NCI-H345 treated with DMSO at 0.1 percent for 48 hours (cell line): ENCODE measurements at regions not wholly inside any gene's neighbourhood (a gene's known extent, or its start where the extent isn't known, plus 50 kb on each side); places are given as distances from the start of the nearest gene placed in this dataset.

Experiments
- DNase-seq: peaks from one replicate; lab custom pipeline; 2025; ENCODE audit not compliant: unreplicated experiment; lab: John Stamatoyannopoulos, UW

DNA sequence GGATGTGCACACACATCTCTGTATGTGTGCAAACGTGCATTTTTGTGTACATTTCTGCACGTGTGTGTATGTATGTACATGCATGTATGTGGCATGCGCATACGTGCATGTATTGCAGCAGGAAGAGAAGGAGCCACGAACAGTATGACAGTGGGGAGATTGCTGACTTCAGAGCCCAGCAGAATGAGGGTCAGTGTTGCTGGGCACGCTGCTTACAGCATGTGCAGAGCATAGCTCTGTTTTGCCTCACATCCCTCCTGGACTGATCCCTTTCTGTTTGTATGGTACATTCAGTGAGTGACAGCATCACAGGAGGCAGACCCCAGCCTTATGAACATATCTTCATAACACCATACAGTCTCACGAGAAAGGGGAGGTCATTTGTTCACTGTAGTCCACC lies 934.0 kb upstream of the EEF2KMT start:
- DNase-seq: no peak

DNA sequence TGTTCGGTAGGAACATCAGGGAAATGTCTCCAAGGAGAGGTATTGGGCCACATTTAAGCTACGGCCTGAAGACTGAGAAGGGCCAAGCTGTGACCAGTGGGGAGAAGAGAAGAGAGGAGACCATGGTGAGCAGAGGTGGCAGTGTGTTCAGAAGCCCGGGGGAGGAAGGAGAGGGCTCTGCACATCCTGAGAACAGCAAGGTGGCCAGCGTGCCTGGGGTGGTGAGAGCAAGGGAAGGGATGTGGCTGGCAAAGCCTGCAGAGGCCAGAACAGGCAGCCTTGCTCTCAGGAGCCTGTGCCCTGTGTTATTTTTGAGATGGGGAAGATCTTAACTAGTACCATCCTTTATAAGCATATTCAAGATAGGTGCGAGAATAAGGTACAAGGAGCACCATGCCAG lies 933.5 kb upstream of the EEF2KMT start:
- no peak for DNase-seq

DNA sequence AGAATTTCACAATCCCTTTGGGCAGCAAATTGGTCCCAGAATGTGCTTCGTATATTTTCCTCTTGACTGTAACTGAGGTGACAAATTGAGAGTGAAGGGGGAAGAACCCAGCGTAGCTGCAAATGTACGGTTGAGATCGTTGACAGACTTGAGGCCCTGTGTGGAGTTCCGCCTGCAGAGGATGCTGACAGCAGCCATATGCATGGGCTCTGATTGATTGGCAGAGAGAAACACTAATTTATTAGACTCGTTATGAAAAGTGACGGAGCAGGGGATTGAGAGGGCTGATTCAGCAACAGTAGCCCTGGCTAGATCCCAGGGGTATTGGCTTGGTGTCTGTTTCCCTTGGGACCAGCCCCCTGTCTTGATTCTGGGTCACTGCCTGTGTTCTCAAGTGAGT lies 930.1 kb upstream of the EEF2KMT start:
- no peak for DNase-seq

DNA sequence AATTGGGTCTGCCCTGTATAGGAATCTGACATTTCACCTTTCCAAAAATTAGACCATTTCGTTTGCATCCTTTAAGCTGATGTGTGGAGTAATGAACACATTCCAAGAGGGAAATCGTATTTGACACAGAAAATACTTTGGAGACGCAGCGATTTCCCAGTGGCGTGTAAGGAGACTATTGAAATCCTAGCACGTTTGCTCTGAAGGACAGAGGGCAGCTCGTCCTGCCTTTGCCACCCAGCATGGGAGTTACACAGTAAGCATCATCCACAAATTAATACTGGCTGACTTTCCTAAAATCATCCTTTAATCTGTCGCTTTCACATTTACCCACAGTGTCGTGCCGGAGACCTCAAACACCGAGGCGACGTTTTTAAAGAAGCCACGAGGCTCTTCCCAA lies 925.9 kb upstream of the EEF2KMT start:
- DNase-seq: no peak

DNA sequence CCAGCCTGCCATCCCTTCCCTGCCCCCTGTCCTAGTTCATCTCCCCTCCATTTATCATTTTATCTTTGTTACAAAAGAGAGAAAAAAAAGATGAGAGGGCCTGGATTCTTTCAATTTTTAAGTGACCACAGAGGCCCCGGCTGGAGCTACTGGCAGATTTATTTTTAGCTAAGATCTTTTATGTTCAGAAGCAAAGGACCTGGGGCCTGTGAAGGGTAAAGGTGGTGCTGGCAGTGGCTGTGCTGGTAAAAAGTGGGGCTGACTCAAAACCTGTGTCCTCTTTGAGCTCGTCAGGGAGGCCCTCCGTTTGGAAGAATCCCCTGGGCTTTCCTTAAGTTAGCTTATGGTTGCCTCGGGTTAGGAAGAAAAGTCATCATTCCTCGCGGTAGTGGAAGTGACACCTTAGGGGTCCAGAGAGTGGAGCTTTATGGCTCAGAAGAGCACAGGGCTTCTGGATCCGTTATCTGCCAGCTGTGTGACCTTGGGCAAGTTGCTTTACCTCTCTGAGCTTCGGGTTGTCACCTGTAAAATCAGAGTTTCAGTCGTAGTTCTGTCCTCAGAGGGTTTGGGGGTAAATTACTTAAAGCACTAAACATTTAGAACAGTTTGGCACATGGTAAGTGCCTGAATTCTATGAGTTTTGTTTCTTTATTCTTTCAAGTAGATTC lies 923.8 kb upstream of the EEF2KMT start:
- DNase-seq: no peak

DNA sequence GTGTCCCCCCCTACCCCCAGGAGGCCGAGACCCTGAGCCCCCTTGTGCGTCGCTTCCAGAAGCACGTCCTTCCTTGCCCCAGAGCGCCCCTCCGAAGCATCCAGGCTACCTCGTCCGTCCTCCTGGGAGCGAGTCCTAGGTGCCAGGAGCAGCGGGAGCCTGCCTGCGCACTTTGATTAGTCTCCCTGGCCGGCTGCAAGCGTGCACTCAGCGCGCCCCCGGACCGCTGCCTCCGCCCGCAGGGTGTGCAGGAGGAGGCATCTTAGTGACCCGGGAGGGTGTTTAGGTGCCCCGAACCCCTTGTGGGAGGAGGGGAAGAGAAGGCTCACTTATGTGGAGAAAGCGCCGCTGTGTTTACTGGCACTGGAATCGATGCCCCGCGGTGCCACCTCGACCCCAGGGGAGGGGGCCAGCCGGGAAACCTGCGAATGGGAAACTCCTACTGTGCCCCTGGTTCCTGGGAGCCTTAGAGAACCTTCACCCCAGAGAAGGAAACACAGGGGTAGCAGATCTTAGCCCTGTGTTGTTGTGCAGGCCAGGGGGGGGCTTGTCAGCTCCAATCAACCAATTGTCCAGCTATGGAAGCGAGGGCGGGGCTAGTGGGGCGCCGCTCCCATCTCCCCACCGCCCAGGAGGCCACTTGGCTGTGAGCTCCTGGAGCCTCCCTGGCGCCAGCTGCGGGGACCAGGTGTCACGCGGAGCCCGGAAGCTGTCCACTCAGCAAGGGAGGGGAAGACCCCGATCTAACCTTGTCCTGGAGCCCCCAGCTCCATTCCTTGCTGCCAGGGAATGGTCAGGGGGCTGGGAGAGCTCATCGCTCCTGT lies 922.8 kb upstream of the EEF2KMT start:
- DNase-seq: no peak

DNA sequence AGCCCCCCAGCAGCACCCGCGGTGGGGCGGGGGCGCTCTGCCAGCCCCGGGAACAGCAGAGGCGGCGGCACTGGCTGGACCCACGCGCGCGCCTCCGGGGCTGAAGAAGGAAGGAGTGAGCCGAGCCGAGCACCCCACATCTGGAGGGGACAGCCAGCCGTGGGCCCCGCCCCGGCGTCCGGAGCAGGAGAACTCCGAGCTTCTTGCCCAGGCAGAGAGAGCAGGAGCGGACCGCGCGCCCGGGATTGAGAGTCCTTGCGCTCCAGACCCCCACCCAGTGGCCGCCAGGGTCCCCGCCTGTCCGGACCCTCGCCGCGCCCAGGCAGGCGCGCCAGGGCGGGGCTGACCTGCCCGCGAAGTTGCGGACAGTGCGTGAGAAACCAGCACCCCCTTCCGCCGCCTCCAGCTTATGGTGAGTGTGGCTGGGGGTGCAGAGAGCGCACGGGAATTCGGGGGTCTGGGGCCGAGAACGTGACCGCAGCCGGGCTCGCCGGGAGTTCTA lies 921.9 kb upstream of the EEF2KMT start:
- no peak for DNase-seq

DNA sequence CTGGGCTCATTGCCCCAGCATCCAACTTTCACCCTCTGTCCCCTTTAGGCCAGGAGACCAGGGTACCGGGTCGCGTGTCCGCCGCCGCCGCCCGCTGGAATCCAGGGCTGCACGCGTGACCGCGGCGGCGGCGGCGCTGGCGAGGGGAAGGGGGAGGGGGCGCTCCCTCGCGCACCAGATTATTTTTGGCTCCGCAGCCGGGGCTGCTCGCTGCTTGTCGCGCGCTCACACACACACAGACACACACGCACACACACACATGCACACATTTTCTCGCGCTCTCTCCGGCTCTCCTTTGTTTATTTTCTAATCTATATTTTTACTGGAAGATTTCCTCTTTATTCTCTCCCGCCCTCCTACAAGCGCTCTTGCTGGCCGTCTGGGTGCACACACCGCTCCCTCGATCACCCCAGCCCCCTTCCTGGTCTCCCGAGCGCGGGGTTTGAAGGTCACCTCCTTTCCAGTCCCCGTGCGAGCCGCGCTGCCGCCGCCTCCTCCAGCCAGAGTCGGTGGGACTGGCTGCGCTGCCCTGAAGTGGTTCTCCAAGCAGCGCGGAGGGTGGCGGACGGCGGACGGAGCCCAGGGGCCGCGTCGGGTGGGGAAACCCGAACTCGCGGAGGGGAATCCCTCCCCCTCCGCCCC lies 921.4 kb upstream of the EEF2KMT start:
- DNase-seq: no peak

DNA sequence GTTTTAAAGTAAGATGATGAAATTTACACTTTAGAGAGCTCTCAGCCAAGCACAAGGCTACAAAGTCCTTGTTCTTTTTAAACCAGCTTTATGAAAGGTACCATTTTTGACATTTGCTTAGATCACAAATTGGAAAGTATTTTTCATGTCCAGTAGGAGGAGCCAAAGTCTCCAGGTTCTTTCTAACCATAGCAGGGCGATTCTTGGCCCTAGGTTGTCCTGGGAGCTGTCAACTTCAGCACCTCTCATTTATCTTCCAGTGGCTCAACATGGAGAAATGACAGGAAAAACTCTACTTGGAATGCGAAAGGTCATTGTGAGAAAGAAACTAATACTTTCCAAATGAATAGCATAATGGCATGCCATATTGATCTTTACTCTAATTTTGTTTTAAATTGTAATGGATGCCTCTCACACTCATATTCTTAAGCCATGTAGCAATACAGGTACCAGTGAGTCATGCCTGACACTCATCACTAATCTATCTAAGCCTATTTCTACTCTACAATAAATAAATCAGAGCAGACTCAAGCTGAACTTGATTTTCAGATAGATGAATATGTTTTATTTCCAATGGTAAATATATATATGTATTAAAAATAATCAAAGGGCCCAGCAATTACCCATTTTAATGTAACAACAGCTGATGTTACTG lies 919.1 kb upstream of the EEF2KMT start:
- no peak for DNase-seq

DNA sequence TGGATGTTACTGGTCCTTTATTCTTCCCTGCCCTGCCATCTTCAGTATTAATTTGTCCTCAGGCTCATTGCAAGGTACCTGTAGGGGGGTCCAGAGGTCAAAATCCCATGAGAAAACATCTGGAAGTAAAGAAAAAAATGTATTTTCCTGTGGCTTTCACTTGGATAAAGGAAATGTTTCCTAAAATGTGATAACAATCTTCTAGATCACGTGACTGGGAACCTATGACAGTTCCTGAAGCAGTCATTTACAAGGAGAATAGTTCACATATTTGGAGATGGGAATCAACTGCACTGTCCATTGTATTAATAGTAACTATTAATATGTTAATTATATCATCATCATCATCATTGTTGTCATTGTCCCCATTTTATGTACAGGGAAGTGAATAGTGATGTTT lies 915.1 kb upstream of the EEF2KMT start:
- no peak for DNase-seq

DNA sequence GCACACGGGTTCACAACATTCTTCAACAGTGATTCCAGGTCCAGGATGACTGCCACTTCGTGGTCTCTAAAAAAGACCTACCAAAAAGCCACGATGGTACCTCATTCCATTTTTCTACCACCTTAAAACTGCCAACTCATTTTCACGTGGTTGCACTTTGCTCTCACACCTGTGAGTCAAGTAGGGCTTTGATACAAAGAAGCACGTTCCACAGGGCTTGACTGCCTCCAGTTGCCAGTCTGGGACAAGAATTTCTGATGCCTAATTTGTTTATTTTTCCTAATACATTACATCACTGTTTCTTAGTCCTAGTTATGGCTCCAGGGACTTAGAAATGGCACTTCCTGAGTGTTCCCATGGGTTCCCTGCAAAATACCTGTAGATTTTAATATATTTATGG lies 911.6 kb upstream of the EEF2KMT start:
- no peak for DNase-seq

DNA sequence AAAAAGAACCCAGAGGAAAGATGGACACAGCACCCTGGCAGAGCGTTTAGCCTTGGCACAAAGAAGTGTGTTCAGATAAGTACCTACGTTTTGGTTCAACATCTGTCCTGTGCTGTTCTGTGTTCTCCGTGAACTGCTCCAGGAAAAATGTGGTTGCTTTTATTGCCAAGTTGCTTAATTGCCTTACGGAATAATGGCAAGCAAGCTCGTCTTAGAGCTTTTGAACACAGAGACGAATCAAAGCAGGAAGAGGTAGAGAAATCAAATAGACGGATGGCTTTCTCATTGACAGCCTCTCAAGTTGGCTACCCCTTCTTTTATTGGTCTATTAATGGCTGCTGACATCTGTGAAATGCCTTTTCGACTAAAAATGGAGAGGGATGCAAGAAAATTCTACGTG lies 911.1 kb upstream of the EEF2KMT start:
- DNase-seq: no peak

DNA sequence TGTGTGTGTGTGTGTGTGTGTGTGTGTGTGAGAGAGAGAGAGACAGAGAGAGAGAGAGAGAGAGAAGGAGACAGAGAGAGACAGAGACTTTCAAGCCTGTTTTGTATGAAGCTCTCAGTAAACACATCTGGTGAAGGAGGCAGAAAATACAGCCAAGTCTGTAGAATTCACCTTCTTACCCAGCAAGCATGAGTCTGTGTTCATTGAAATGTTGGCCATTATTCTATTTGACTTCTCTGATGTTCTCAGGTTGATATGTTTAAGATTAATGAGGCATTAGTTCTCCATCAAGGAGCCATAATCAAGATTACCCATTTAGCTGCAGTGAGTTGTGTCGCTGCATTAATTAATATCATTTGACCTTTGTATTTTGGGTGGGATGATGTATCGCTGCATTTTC lies 895.8 kb upstream of the EEF2KMT start:
- no peak for DNase-seq

DNA sequence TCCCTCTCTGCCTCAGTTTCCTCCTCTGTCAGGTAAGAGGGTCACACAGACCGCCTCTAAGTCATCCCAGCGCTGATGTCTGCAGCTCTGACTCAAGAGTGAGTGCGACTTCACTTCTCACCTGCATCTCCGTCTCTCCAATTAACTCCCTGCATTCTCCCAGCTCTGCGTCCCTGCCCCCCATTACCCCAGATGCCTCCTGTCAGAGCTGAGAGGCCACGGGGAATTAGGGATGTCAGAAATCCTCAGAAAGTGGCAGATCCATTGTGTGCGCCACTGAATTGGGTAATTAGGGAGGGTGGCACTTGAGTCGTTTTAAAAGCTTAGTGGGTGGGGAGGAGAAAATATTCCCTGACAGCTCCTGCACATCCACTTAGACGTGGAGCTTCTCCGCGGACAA lies 885.4 kb upstream of the EEF2KMT start:
- DNase-seq: no peak

DNA sequence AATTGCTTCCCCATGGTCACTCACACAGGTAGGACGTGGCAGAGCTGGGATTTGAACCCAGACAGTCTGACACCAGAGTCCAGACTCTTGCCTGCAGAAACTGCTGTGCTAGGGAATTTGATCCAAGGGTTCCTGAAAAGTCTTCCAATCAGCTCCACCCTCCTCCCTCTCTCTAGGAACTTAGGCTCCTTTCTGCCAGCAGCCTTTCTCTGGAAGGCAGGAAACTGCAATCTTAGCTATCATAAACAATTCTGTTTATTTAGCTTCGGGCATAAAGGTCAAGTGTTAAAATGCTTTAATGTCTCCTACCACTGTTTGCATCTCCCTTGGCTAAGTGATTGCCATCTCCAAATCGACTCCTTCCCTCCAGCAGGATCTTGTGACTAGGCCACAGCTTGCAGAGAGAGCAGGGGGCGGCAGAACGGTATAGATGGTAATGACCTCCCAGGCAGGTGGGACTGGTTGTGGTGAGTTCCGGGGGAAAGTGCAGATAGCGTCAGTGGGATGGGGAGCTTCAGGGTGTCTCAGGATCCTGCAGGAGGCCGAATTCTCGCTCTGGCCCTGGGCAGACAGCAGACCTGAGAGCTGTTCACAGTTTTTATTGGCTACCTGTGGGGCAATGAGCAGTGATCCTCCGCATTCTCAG lies 882.4 kb upstream of the EEF2KMT start:
- DNase-seq: no peak

DNA sequence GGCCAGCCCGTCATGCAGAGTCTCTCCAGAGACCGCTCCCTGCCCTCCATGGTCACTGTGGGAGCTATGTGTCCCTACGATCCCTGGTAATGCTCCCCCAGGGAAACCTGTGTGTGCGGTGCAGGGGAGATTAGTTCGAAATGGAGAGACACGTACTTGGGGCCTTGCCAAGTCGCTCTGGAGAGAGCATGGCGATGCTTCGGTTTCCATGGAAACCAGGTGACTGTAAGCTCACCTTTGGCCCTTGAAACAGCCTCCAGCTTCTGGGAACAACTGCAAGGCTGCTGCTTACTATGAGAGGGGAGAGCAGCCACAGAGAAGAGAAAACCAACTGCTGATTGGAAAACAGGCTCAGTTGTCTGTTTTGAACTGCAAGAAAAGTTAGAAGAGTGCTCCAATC lies 879.7 kb upstream of the EEF2KMT start:
- no peak for DNase-seq

DNA sequence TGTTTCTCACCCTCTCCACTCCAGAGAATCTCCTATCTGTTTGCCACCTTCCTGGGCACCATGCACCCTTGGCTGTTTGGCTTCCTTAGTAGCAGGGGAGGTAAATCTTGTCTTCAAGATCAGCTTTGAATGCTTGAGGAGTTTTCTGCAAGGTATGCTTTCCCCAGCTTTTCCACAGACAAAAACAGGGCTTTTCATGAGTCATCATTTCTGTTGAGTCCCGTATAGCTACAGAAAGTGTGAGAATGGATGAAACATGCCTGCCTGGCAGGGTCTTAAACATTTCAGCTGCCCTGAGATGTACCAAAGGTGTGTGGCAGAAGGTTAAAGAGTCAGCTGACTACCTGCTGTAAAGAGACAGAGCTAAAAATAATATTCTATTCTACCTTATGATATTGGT lies 875.2 kb upstream of the EEF2KMT start:
- no peak for DNase-seq

DNA sequence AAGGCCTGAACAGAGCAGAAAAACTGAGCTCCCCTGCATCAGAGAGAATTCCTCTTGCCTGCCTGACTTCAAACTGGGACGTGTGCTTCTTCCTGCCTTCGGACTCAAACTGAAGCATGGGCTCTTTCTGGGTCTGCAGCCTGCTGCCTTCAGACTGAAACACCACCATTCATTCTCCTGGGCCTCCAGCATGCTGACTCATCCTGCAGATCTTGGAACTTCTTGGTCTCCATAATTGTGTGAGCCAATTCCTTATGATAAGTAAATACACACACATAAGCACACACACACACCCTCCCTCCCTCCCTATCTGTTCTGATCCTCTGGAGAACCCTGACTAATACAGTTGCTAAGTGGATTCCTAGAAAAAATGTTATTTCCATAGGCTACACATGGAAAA lies 874.3 kb upstream of the EEF2KMT start:
- no peak for DNase-seq

DNA sequence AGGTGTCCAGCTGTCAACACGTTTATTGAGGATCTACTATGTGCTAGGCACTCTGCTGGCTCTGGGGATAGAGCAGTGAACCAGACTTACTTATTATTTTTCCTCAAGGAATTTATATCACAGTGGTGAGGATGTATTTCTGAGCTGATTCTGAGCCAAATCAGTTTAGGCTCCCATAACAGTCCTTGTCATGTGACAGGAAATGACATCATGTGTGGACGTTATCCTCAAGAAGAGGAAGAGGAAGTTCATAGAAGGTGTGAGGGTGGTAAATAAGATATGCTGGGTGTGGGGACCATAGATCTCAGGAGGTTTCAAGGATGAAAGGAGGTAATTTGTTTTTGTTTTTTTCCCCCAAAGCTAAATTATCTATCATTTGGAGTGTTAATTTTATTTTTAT lies 873.5 kb upstream of the EEF2KMT start:
- DNase-seq: no peak

DNA sequence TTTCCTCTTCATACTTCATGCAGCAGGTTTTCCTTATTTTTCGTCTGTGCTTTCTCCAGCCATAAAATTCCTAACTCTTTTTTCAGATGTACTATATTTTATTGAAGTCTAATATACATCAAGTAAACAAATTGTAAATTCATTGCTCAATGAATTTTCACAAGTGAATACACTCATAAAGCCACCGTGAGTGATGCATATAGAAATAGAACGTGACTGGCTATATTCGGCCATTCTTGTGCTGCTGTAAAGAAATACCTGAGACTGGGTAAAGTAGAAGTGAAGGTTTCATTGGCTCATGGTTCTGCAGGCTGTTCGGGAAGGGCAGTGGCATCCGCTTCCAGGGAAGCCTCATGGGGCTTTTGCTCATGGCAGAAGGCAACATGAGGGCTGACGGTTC lies 868.4 kb upstream of the EEF2KMT start:
- no peak for DNase-seq

DNA sequence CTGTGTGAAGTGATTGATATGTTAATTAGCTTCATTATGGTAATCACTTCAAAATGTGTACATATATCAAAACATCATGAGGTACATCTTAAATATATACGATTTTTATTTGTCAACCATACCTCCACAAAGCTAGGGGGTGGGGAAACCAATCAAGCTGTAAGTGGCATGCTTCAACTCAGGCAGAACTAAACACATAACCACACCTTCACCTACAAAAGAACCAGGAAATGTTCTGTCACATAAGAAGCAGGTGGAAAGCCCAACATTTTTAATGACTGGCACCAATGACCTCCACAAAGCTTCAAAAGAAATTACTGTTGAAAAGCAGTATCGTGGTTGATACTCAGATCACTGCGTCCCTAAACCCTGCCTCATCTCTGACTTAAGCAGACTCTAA lies 867.7 kb upstream of the EEF2KMT start:
- DNase-seq: no peak
